ENCODE measurements at regions not wholly inside any gene's neighbourhood (a gene's known extent, or its start where the extent isn't known, plus 50 kb on each side); places are given as distances from the start of the nearest gene placed in this dataset.

- no peak for TF ChIP-seq KDM1A (IDR thresholded peaks at IDR 0.05; ENCODE audit: low read depth)
- TF ChIP-seq ELK1 (IDR thresholded peaks at IDR 0.05; ENCODE audit: low read depth, low read length): no peak
- no peak for TF ChIP-seq PHF8 (IDR thresholded peaks at IDR 0.05; ENCODE audit: borderline replicate concordance, low read depth)
Observed at GRCh38 chr12:115103884-115104883, 420.2 kb upstream of the TBX3 start.

Measured in A549 (cell line).